ENCODE measurements at regions not wholly inside any gene's neighbourhood (a gene's known extent, or its start where the extent isn't known, plus 50 kb on each side); places are given as distances from the start of the nearest gene placed in this dataset.

GRCh38 chr6:99789767-99790166 lies 183.1 kb downstream of the PRDM13 start:
- Histone ChIP-seq H3K27me3 (ENCODE audit: control insufficient read depth in 2 of 2, insufficient read depth in 2 of 2, low read length in 2 of 2) (peaks cover 0 to 6% of the 10 kb centered on the region in 2 experiments; a peak in 1 of 5 replicates), H3K27ac (ENCODE audit: extremely low read depth, low read depth, low read length) (no peak overlapping the region), H3K9ac (ENCODE audit: insufficient read depth in 1 of 2, low read depth in 2 of 2, low read length in 2 of 2) (no peak overlapping the region), H3K4me1 (replicated peaks in 1 of 2; ENCODE audit: control insufficient read depth in 2 of 2, insufficient read depth in 2 of 2, low read length in 2 of 2) (no peaks in the 10 kb centered on the region), H3K79me2 (ENCODE audit: control insufficient read depth, insufficient read depth, low read length) (no peaks in the 10 kb centered on the region), H2AFZ (ENCODE audit: low read depth, low read length) (no peak overlapping the region), H3K9me1 (ENCODE audit: control insufficient read depth, insufficient read depth, low read length) (no peaks in the 10 kb centered on the region), H4K20me1 (replicated peaks; ENCODE audit: control insufficient read depth, insufficient read depth, low read length) (no peaks in the 10 kb centered on the region), H3K9me3 (replicated peaks; ENCODE audit: control insufficient read depth, insufficient read depth, low read depth, low read length) (no peaks in the 10 kb centered on the region), H3K36me3 (ENCODE audit: control insufficient read depth, insufficient read depth, low read length) (no peaks in the 10 kb centered on the region), H3K4me3 (no peak overlapping the region), H3K4me2 (ENCODE audit: insufficient read depth, low read length) (no peak overlapping the region)
- ChIA-PET POLR2A (no interaction called here), CTCF (ENCODE audit: low intra/inter-chr PET ratio) (no interaction called here)
- no peak for DNase-seq (ENCODE audit: extremely low read depth in 1 of 4, low spot score in 3 of 4)
- no peak for FAIRE-seq
- 0% methylated on average over 1 of the region's 1 CpG for WGBS (ENCODE audit: insufficient coverage, low coverage, missing lambda C conversion rate)
- intact Hi-C loops (cut with micrococcal nuclease) (loop anchor here (5.0 kb wide), 1 partner anchor 322 kb away; no protein-coding TSS in a partner anchor), in situ Hi-C loops (cut with MboI) (no loop called here)
- BruUV-seq (replicated peaks): no TSS peak
- TF ChIP-seq NR0B1 (IDR thresholded peaks at IDR 0.05; ENCODE audit: partially characterized antibody) (no peak), CREB3 (tag; conservative IDR thresholded peaks at IDR 0.05; ENCODE audit: low read depth) (no peak), FOXK2 (conservative IDR thresholded peaks at IDR 0.05 in 1 of 2, IDR thresholded peaks at IDR 0.05 in 1 of 2; ENCODE audit: low read depth in 2 of 2) (no peak)
- ATAC-seq: no peak

All from K562 (cell line).